Astrocyte of the spinal cord (primary cell): ENCODE measurements at regions not wholly inside any gene's neighbourhood (a gene's known extent, or its start where the extent isn't known, plus 50 kb on each side); places are given as distances from the start of the nearest gene placed in this dataset.

Experiments used
- DNase-seq: peaks from one replicate; pipeline ENCODE4 v3.0.0; 2011; ENCODE audit warnings: low read depth, low spot score
- H3K4me3 ChIP-seq: 2 replicates; pipeline ENCODE4 v1.5.1; 2011; ENCODE audit warnings: low read depth, mild to moderate bottlenecking, low read length, moderate library complexity
- CTCF ChIP-seq: IDR thresholded peaks from 2 replicates; pipeline ENCODE4 v1.5.1; 2012; ENCODE audit warnings: low read depth, mild to moderate bottlenecking, low read length, inconsistent platforms
- in situ Hi-C: cut with HindIII; loops from 2 replicates; pipeline ENCODE4 v1.10.0; 2017; ENCODE audit warnings: low sequenced_read_pairs

- no peak for TF ChIP-seq CTCF
- in situ Hi-C loops: no loop called here
- DNase-seq: no peak
- H3K4me3 ChIP-seq: no peak overlapping the region
Measured at GRCh38 chr9:78542491-78543181, 245.7 kb downstream of the PSAT1 start.

- no peak for TF ChIP-seq CTCF
- in situ Hi-C loops: no loop called here
- no peak overlapping the region for H3K4me3 ChIP-seq
- DNase-seq: no peak
Measured at GRCh38 chr9:78543353-78543752, 246.4 kb downstream of the PSAT1 start.

GRCh38 chr9:78544230-78544629 lies 247.3 kb downstream of the PSAT1 start:
- DNase-seq: no peak
- no peak for TF ChIP-seq CTCF
- in situ Hi-C loops: no loop called here

GRCh38 chr9:78547831-78548230 lies 250.9 kb downstream of the PSAT1 start:
- no peak overlapping the region for H3K4me3 ChIP-seq
- no peak for TF ChIP-seq CTCF
- no peak for DNase-seq
- in situ Hi-C loops: no loop called here

More at GRCh38 chr9:78544230-78544629, 247.3 kb downstream of the PSAT1 start:
- H3K4me3 ChIP-seq: no peak overlapping the region

GRCh38 chr9:78548670-78549069 lies 251.7 kb downstream of the PSAT1 start:
- no peak for DNase-seq
- TF ChIP-seq CTCF: no peak
- no peak overlapping the region for H3K4me3 ChIP-seq
- in situ Hi-C loops: no loop called here

- no peak overlapping the region for H3K4me3 ChIP-seq
- in situ Hi-C loops: no loop called here
- DNase-seq: no peak
Measured at GRCh38 chr9:78549711-78550110, 252.8 kb downstream of the PSAT1 start.

More at GRCh38 chr9:78549711-78550110, 252.8 kb downstream of the PSAT1 start:
- no peak for TF ChIP-seq CTCF
